Transverse colon (tissue), 4 donors: ENCODE measurements at regions not wholly inside any gene's neighbourhood (a gene's known extent, or its start where the extent isn't known, plus 50 kb on each side); places are given as distances from the start of the nearest gene placed in this dataset.

ENCODE experiments used
- DNase-seq: peaks from one replicate; pipeline ENCODE4 v3.0.0-alpha.2; 2019
- H3K27ac ChIP-seq, 4 donors: fragments of 200-600 bp; sonication (generic); 2 replicates each; pipeline ENCODE4 v1.5.1; 2016 to 2018; ENCODE audit warnings: inconsistent platforms in 4 of 4
- H3K27me3 ChIP-seq: fragments of 200-600 bp; sonication (generic); 2 replicates; pipeline ENCODE4 v1.5.1; 2017; ENCODE audit warnings: inconsistent platforms
- H3K36me3 ChIP-seq, 4 donors: fragments of 200-600 bp; sonication (generic); 2 replicates each; pipeline ENCODE4 v1.5.1; 2017 to 2019; ENCODE audit warnings: inconsistent platforms in 4 of 4
- H3K4me1 ChIP-seq, 4 donors: fragments of 200-600 bp; sonication (generic); 2 replicates each; pipeline ENCODE4 v1.5.1; 2017 to 2020; ENCODE audit warnings: inconsistent platforms in 4 of 4
- H3K4me3 ChIP-seq, 4 donors: fragments of 200-600 bp; sonication (generic); 1 replicate in 1 of 4; 2 replicates in 3 of 4; pipeline versions ENCODE4 v1.5.1 to v1.6.1; 2017 to 2019; ENCODE audit warnings: inconsistent platforms in 4 of 4
- H3K9me3 ChIP-seq, 2 donors: fragments of 200-600 bp; sonication (generic); 2 replicates each; pipeline ENCODE4 v1.5.1; 2017 to 2019; ENCODE audit warnings: inconsistent platforms in 2 of 2
- CTCF ChIP-seq, 5 experiments: fragments of 200-600 bp in 3 of 5; fragments of 450-650 bp in 2 of 5; sonication (generic) in 3 of 5; IDR thresholded peaks; 1 replicate in 2 of 5; 2 replicates in 3 of 5; pipeline ENCODE4 v1.5.1; 2016 to 2017; ENCODE audit warnings: antibody characterized with exemption in 5 of 5, inconsistent platforms in 3 of 5, mild to moderate bottlenecking in 2 of 5, moderate library complexity in 1 of 5
- EP300 ChIP-seq: sonication (generic); formaldehyde crosslinking; IDR thresholded peaks from one replicate; pipeline ENCODE4 v1.6.1; 2017; ENCODE audit warnings: antibody characterized with exemption, low read depth
- POLR2A ChIP-seq: fragments of 450-650 bp; IDR thresholded peaks from one replicate; pipeline ENCODE4 v1.6.1; 2016; ENCODE audit warnings: antibody characterized with exemption, mild to moderate bottlenecking, moderate library complexity
- POLR2AphosphoS5 ChIP-seq, 3 donors: sonication (generic); formaldehyde crosslinking; IDR thresholded peaks; one replicate each; pipeline ENCODE4 v1.6.1; 2016; ENCODE audit warnings: antibody characterized with exemption in 3 of 3
- WGBS, 2 donors: methylation state at CpG; one replicate each; pipeline ENCODE4 v1.1.5; 2018; ENCODE audit warnings: low coverage in 1 of 2; 5-methylcytosine and 5-hydroxymethylcytosine counted together
- in situ Hi-C, 4 donors: fragments of 200-750 bp; cut with MboI; loops; one replicate each; pipeline versions ENCODE4 v1.15.0 to v1.15.1; 2017; ENCODE audit warnings: low sequenced_read_pairs in 3 of 4, low pct_ligation_motif_present in 1 of 4, low pct_unique_long_range_greater_than_20kb in 1 of 4
- intact Hi-C: fragments of 100-400 bp; cut with DNase I; formaldehyde crosslinking; loops from one replicate; pipeline ENCODE4 v1.15.1; 2023; ENCODE audit warnings: low total_unique reads

GRCh38 chr15:96670389-96670788 is 339.9 kb downstream of the NR2F2 start:
- Histone ChIP-seq H3K4me1 (no peaks in the 10 kb centered on the region), H3K36me3 (no peaks in the 10 kb centered on the region), H3K4me3 (no peak overlapping the region), H3K27me3 (no peaks in the 10 kb centered on the region), H3K9me3 (no peaks in the 10 kb centered on the region), H3K27ac (no peak overlapping the region)
- in situ Hi-C loops: no loop called here
- intact Hi-C loops: no loop called here
- WGBS, 2 donors: 68 to 73% methylated on average over 5 of the region's 5 CpGs
- DNase-seq: no peak
- no peak for TF ChIP-seq EP300
- TF ChIP-seq POLR2A: no peak
- TF ChIP-seq POLR2AphosphoS5 (IDR thresholded peaks at IDR 0.05): no peak
- TF ChIP-seq CTCF (IDR thresholded peaks at IDR 0.05): no peak

- Histone ChIP-seq H3K9me3 (no peaks in the 10 kb centered on the region), H3K4me3 (no peak overlapping the region), H3K4me1 (no peaks in the 10 kb centered on the region), H3K27ac (no peak overlapping the region), H3K27me3 (no peaks in the 10 kb centered on the region), H3K36me3 (no peaks in the 10 kb centered on the region)
- DNase-seq: no peak
- intact Hi-C loops: no loop called here
- in situ Hi-C loops: no loop called here
- no peak for TF ChIP-seq CTCF (IDR thresholded peaks at IDR 0.05)
- no peak for TF ChIP-seq POLR2AphosphoS5 (IDR thresholded peaks at IDR 0.05)
- no peak for TF ChIP-seq POLR2A
- TF ChIP-seq EP300: no peak
- 64 to 70% methylated on average over 4 of the region's 4 CpGs for WGBS, 2 donors
Observed at GRCh38 chr15:96672629-96673028, 342.1 kb downstream of the NR2F2 start.

GRCh38 chr15:96678386-96678785 is 347.9 kb downstream of the NR2F2 start:
- no peak overlapping the region for H3K4me3 ChIP-seq
- no peaks in the 10 kb centered on the region for H3K9me3 ChIP-seq
- no peaks in the 10 kb centered on the region for H3K4me1 ChIP-seq
- intact Hi-C loops (no loop called here), in situ Hi-C loops (no loop called here)
- 66 to 70% methylated on average over 2 to 3 of the region's 3 CpGs for WGBS, 2 donors
- H3K36me3 ChIP-seq: no peaks in the 10 kb centered on the region
- TF ChIP-seq EP300: no peak
- TF ChIP-seq POLR2AphosphoS5 (IDR thresholded peaks at IDR 0.05): no peak
- no peak for TF ChIP-seq CTCF (IDR thresholded peaks at IDR 0.05)
- TF ChIP-seq POLR2A: no peak
- no peak overlapping the region for H3K27ac ChIP-seq
- no peaks in the 10 kb centered on the region for H3K27me3 ChIP-seq
- DNase-seq: no peak

- Histone ChIP-seq H3K27ac (no peak overlapping the region), H3K4me1 (no peaks in the 10 kb centered on the region), H3K4me3 (no peak overlapping the region), H3K36me3 (no peaks in the 10 kb centered on the region), H3K9me3 (no peaks in the 10 kb centered on the region), H3K27me3 (no peaks in the 10 kb centered on the region)
- DNase-seq: no peak
- TF ChIP-seq CTCF (IDR thresholded peaks at IDR 0.05) (no peak), EP300 (no peak)
- intact Hi-C loops: no loop called here
- 79% methylated on average over 5 of the region's 5 CpGs; no CpG with 5 or more reads in 1 of the 2 donors for WGBS, 2 donors
- in situ Hi-C loops: no loop called here
Observed at GRCh38 chr15:96687388-96688107, 357.0 kb downstream of the NR2F2 start.
